Mammary epithelial cell (primary cell): ENCODE measurements at regions not wholly inside any gene's neighbourhood (a gene's known extent, or its start where the extent isn't known, plus 50 kb on each side); places are given as distances from the start of the nearest gene placed in this dataset.

Source experiments
- EZH2 ChIP-seq: IDR thresholded peaks from 2 replicates; pipeline ENCODE4 v1.6.1; 2012; ENCODE audit warnings: low read length, inconsistent platforms, borderline replicate concordance
- TF ChIP-seq, protein P1 (sequence below), 2 donors: IDR thresholded peaks in 1 of 2; conservative IDR thresholded peaks in 1 of 2; 2 replicates each; pipeline ENCODE4 v1.5.1; 2011 to 2012; ENCODE audit warnings: inconsistent platforms in 2 of 2, low read length in 2 of 2, mild to moderate bottlenecking in 2 of 2, control low read depth in 1 of 2, low read depth in 1 of 2; ENCODE audit not compliant: insufficient read depth in 1 of 2; ENCODE audit errors: extremely low read depth in 1 of 2

GRCh38 chr1:221961532-221962292, 219.8 kb upstream of the DUSP10 start:
- TF ChIP-seq, protein P1, sequence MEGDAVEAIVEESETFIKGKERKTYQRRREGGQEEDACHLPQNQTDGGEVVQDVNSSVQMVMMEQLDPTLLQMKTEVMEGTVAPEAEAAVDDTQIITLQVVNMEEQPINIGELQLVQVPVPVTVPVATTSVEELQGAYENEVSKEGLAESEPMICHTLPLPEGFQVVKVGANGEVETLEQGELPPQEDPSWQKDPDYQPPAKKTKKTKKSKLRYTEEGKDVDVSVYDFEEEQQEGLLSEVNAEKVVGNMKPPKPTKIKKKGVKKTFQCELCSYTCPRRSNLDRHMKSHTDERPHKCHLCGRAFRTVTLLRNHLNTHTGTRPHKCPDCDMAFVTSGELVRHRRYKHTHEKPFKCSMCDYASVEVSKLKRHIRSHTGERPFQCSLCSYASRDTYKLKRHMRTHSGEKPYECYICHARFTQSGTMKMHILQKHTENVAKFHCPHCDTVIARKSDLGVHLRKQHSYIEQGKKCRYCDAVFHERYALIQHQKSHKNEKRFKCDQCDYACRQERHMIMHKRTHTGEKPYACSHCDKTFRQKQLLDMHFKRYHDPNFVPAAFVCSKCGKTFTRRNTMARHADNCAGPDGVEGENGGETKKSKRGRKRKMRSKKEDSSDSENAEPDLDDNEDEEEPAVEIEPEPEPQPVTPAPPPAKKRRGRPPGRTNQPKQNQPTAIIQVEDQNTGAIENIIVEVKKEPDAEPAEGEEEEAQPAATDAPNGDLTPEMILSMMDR (conservative IDR thresholded peaks at IDR 0.05 in 1 of 2, IDR thresholded peaks at IDR 0.05 in 1 of 2; ENCODE audit: extremely low read depth in 1 of 2, insufficient read depth in 1 of 2, low read depth in 1 of 2, low read length in 2 of 2) = no peak
- TF ChIP-seq EZH2 = no peak
